ENCODE measurements at regions not wholly inside any gene's neighbourhood (a gene's known extent, or its start where the extent isn't known, plus 50 kb on each side); places are given as distances from the start of the nearest gene placed in this dataset.

- H3K4me3 ChIP-seq (replicated peaks in 1 of 3; ENCODE audit: insufficient read depth in 1 of 3, low read depth in 1 of 3, low read length in 3 of 3) = no peak overlapping the region
- H4K20me1 ChIP-seq (replicated peaks; ENCODE audit: control insufficient read depth, extremely low read depth, insufficient read depth, low read length) = no peaks in the 10 kb centered on the region
- H3K4me2 ChIP-seq (ENCODE audit: insufficient read depth, low read length) = no peak overlapping the region
- no peaks in the 10 kb centered on the region for H3K79me2 ChIP-seq (ENCODE audit: control insufficient read depth, insufficient read depth, low read length)
- no peaks in the 10 kb centered on the region for H3K9me3 ChIP-seq (replicated peaks; ENCODE audit: control insufficient read depth, insufficient read depth, low read length)
- no peak overlapping the region for H3K27ac ChIP-seq (ENCODE audit: insufficient read depth, low read depth, low read length)
- POLR2A ChIA-PET = no interaction called here
- H3K9me1 ChIP-seq (replicated peaks; ENCODE audit: control insufficient read depth, extremely low read depth, insufficient read depth, low read length) = no peaks in the 10 kb centered on the region
- no peak for TF ChIP-seq EZH2 (IDR thresholded peaks at IDR 0.05; ENCODE audit: borderline replicate concordance, low read depth, low read length, severe bottlenecking)
- FAIRE-seq = no peak
- no peaks in the 10 kb centered on the region for H3K4me1 ChIP-seq (ENCODE audit: control insufficient read depth, extremely low read depth, insufficient read depth, low read length)
- DNase-seq (ENCODE audit: low read depth, low spot score) = no peak
- no TSS peak for BruUV-seq (replicated peaks)
- CTCF ChIA-PET = interaction anchor here (0.9 to 1.9 kb wide), 4 partner anchors 19 to 237 kb away, joined by 3 to 5 read pairs (median 4); no protein-coding TSS in a partner anchor
- H2AFZ ChIP-seq (ENCODE audit: low read depth, low read length) = no peak overlapping the region
- intact Hi-C loops (cut with micrococcal nuclease) (no loop called here), dilution Hi-C loops (cut with MboI; ENCODE audit: extremely low pct_ligation_motif_present, low sequenced_read_pairs) (no loop called here)
- H3K36me3 ChIP-seq (ENCODE audit: control insufficient read depth in 2 of 2, extremely low read depth in 1 of 2, insufficient read depth in 2 of 2, low read length in 2 of 2) = no peaks in the 10 kb centered on the region
- no peak overlapping the region for H3K9ac ChIP-seq (replicated peaks; ENCODE audit: extremely low read depth, insufficient read depth, low read length)
- H3K27me3 ChIP-seq (ENCODE audit: control insufficient read depth in 2 of 2, insufficient read depth in 2 of 2, low read length in 2 of 2) = peaks cover 2 to 9% of the 10 kb centered on the region in 2 experiments
Observed at GRCh38 chr2:200244111-200244510, 62.4 kb upstream of the SPATS2L start.

GRCh38 chr2:200247494-200247893 lies 59.0 kb upstream of the SPATS2L start:
- dilution Hi-C loops (cut with MboI; ENCODE audit: extremely low pct_ligation_motif_present, low sequenced_read_pairs) (no loop called here), intact Hi-C loops (cut with micrococcal nuclease) (no loop called here)
- POLR2A ChIA-PET = no interaction called here
- Histone ChIP-seq H3K4me1 (ENCODE audit: control insufficient read depth, extremely low read depth, insufficient read depth, low read length) (no peaks in the 10 kb centered on the region), H3K9ac (replicated peaks; ENCODE audit: extremely low read depth, insufficient read depth, low read length) (no peak overlapping the region), H2AFZ (ENCODE audit: low read depth, low read length) (no peak overlapping the region), H3K27me3 (ENCODE audit: control insufficient read depth in 2 of 2, insufficient read depth in 2 of 2, low read length in 2 of 2) (peaks cover under 1 to 5% of the 10 kb centered on the region in 2 experiments), H3K4me2 (ENCODE audit: insufficient read depth, low read length) (no peak overlapping the region), H3K27ac (ENCODE audit: insufficient read depth, low read depth, low read length) (no peak overlapping the region), H3K36me3 (ENCODE audit: control insufficient read depth in 2 of 2, extremely low read depth in 1 of 2, insufficient read depth in 2 of 2, low read length in 2 of 2) (no peaks in the 10 kb centered on the region), H3K9me3 (replicated peaks; ENCODE audit: control insufficient read depth, insufficient read depth, low read length) (no peaks in the 10 kb centered on the region), H4K20me1 (replicated peaks; ENCODE audit: control insufficient read depth, extremely low read depth, insufficient read depth, low read length) (no peaks in the 10 kb centered on the region), H3K4me3 (replicated peaks in 1 of 3; ENCODE audit: insufficient read depth in 1 of 3, low read depth in 1 of 3, low read length in 3 of 3) (no peak overlapping the region), H3K79me2 (ENCODE audit: control insufficient read depth, insufficient read depth, low read length) (no peaks in the 10 kb centered on the region), H3K9me1 (replicated peaks; ENCODE audit: control insufficient read depth, extremely low read depth, insufficient read depth, low read length) (no peaks in the 10 kb centered on the region)
- FAIRE-seq (no peak), DNase-seq (ENCODE audit: low read depth, low spot score) (no peak)
- BruUV-seq (replicated peaks) = no TSS peak
- TF ChIP-seq GATA2 (IDR thresholded peaks at IDR 0.05; ENCODE audit: insufficient read depth, insufficient read length, low read depth, low read length) (no peak), JUN (IDR thresholded peaks at IDR 0.05; ENCODE audit: borderline replicate concordance, insufficient read depth, insufficient read length, low read depth) (no peak), POLR2AphosphoS5 (IDR thresholded peaks at IDR 0.05; ENCODE audit: insufficient read depth, low read depth, low read length) (no peak), MAX (IDR thresholded peaks at IDR 0.05; ENCODE audit: insufficient read depth, insufficient read length) (no peak), MYC (IDR thresholded peaks at IDR 0.05; ENCODE audit: low read depth, low read length) (no peak), CTCF (IDR thresholded peaks at IDR 0.05; ENCODE audit: extremely low read depth in 1 of 2, insufficient read depth in 1 of 2, low read depth in 1 of 2, low read length in 2 of 2) (no peak), FOS (IDR thresholded peaks at IDR 0.05; ENCODE audit: borderline replicate concordance, insufficient read depth, low read length) (no peak), EZH2 (IDR thresholded peaks at IDR 0.05; ENCODE audit: borderline replicate concordance, low read depth, low read length, severe bottlenecking) (no peak), POLR2A (IDR thresholded peaks at IDR 0.05; ENCODE audit: low read depth, low read length) (no peak)
- CTCF ChIA-PET = interaction anchor here (1.4 to 2.5 kb wide), 2 partner anchors 8 to 234 kb away, joined by 5 to 6 read pairs; no protein-coding TSS in a partner anchor

All from endothelial cell of umbilical vein (primary cell).